Lung (tissue), 11 donors: ENCODE measurements at regions not wholly inside any gene's neighbourhood (a gene's known extent, or its start where the extent isn't known, plus 50 kb on each side); places are given as distances from the start of the nearest gene placed in this dataset.

ENCODE experiments used
- ATAC-seq: fragments of 200-7000 bp; cut with Tn5 transposase; one replicate; pipeline ENCODE4 v1.9.1; 2020; ENCODE audit warnings: moderate number of reproducible peaks; ENCODE audit not compliant: insufficient read depth, low FRiP score
- DNase-seq, 3 donors: peaks; one replicate each; pipeline ENCODE4 v3.0.0-alpha.2; 2013 to 2017
- H3K27ac ChIP-seq, 2 donors: one replicate each; pipeline ENCODE4 v1.5.1; 2013; ENCODE audit warnings: mild to moderate bottlenecking in 2 of 2, moderate library complexity in 2 of 2, control low read depth in 1 of 2, inconsistent platforms in 1 of 2, low read depth in 1 of 2, low read length in 1 of 2
- H3K27me3 ChIP-seq, 3 donors: one replicate each; pipeline ENCODE4 v1.5.1; 2013; ENCODE audit warnings: low read length in 2 of 3; ENCODE audit not compliant: control insufficient read depth in 3 of 3, insufficient read depth in 3 of 3
- H3K36me3 ChIP-seq, 4 donors: one replicate each; pipeline ENCODE4 v1.5.1; 2013; ENCODE audit warnings: low read length in 4 of 4, mild to moderate bottlenecking in 1 of 4, moderate library complexity in 1 of 4; ENCODE audit not compliant: control insufficient read depth in 4 of 4, insufficient read depth in 4 of 4
- H3K4me1 ChIP-seq, 5 donors: one replicate each; pipeline ENCODE4 v1.5.1; 2013; ENCODE audit warnings: low read length in 5 of 5, mild to moderate bottlenecking in 2 of 5, moderate library complexity in 1 of 5; ENCODE audit not compliant: control insufficient read depth in 5 of 5, insufficient read depth in 5 of 5
- H3K4me3 ChIP-seq: one replicate; pipeline ENCODE4 v1.5.1; 2013; ENCODE audit warnings: mild to moderate bottlenecking, control low read depth, moderate library complexity
- H3K9ac ChIP-seq, 2 donors: one replicate each; pipeline ENCODE4 v1.5.1; 2013; ENCODE audit warnings: low read length in 2 of 2, control low read depth in 1 of 2; ENCODE audit not compliant: insufficient read depth in 1 of 2
- H3K9me3 ChIP-seq, 4 donors: one replicate each; pipeline ENCODE4 v1.5.1; 2013; ENCODE audit warnings: low read length in 3 of 4, mild to moderate bottlenecking in 1 of 4, moderate library complexity in 1 of 4; ENCODE audit not compliant: control insufficient read depth in 4 of 4, insufficient read depth in 3 of 4
- CTCF ChIP-seq: IDR thresholded peaks from 2 replicates; pipeline ENCODE4 v1.5.1; 2012; ENCODE audit warnings: mild to moderate bottlenecking; ENCODE audit errors: control extremely low read depth, extremely low read depth
- WGBS, 2 donors: extraction: QIAGEN DNeasy Blood & Tissue Kit; methylation state at CpG; one replicate each; pipeline ENCODE4 v1.1.7; 2013; 5-methylcytosine and 5-hydroxymethylcytosine counted together
- donor health status: control.
- donor health status: control.
- donor health status: Bipolar disorder and iron deficiency.
- donor health status: healthy.
- donor health status: DM: yes; HTN: yes; CAD: no.

GRCh38 chr3:64422932-64423331, 197.7 kb upstream of the PRICKLE2 start:
- Histone ChIP-seq H3K27me3 (no peaks in the 10 kb centered on the region), H3K4me1 (peaks cover 0 to 16% (median 10%) of the 10 kb centered on the region in 5 donors), H3K9ac (no peak overlapping the region), H3K36me3 (no peaks in the 10 kb centered on the region), H3K27ac (no peak overlapping the region), H3K9me3 (no peaks in the 10 kb centered on the region), H3K4me3 (no peak overlapping the region)
- no peak for TF ChIP-seq CTCF
- ATAC-seq (peak; percentile 51), DNase-seq (no peak)
- WGBS, 2 donors = 46 to 58% methylated on average over 4 of the region's 4 CpGs

- Histone ChIP-seq H3K27me3 (no peaks in the 10 kb centered on the region), H3K9ac (peak overlapping the region in 1 of 2 donors; percentile 49), H3K9me3 (no peaks in the 10 kb centered on the region), H3K36me3 (no peaks in the 10 kb centered on the region), H3K27ac (no peak overlapping the region), H3K4me3 (no peak overlapping the region), H3K4me1 (peaks cover 0 to 16% (median 10%) of the 10 kb centered on the region in 5 donors)
- TF ChIP-seq CTCF = no peak
- 74 to 82% methylated on average over 7 of the region's 7 CpGs for WGBS, 2 donors
- ATAC-seq (no peak), DNase-seq (peak in 2 of 3 donors; percentile 36 to 59)
These were observed 196.9 kb upstream of the PRICKLE2 start for GRCh38 chr3:64422192-64422591.

- ATAC-seq = no peak
- no peaks in the 10 kb centered on the region for H3K27me3 ChIP-seq
- peaks cover 0 to 5% (median 2%) of the 10 kb centered on the region in 5 donors for H3K4me1 ChIP-seq
- WGBS, 2 donors = 51 to 57% methylated on average over 4 of the region's 4 CpGs
- peak overlapping the region in 1 of 2 donors; percentile 50 for H3K9ac ChIP-seq
- H3K36me3 ChIP-seq = peaks cover 0 to 2% (median 0%) of the 10 kb centered on the region in 4 donors
- H3K27ac ChIP-seq = peak overlapping the region in 1 of 2 donors; percentile 42
- no peak overlapping the region for H3K4me3 ChIP-seq
- TF ChIP-seq CTCF = no peak
- DNase-seq = peak in 1 of 3 donors; percentile 39
- H3K9me3 ChIP-seq = no peaks in the 10 kb centered on the region
These were observed 192.6 kb upstream of the PRICKLE2 start for GRCh38 chr3:64417816-64418215.

- H3K9ac ChIP-seq = no peak overlapping the region
- no peak for TF ChIP-seq CTCF
- ATAC-seq (no peak), DNase-seq (no peak)
- 77 to 85% methylated on average over 7 of the region's 7 CpGs for WGBS, 2 donors
- H3K27me3 ChIP-seq = no peaks in the 10 kb centered on the region
- H3K9me3 ChIP-seq = no peaks in the 10 kb centered on the region
- H3K4me3 ChIP-seq = no peak overlapping the region
- peak overlapping the region in 1 of 2 donors; percentile 3 for H3K27ac ChIP-seq
- H3K4me1 ChIP-seq = peaks cover 0 to 5% (median 0%) of the 10 kb centered on the region in 5 donors
- H3K36me3 ChIP-seq = peaks cover 0 to 4% (median 0%) of the 10 kb centered on the region in 4 donors
These were observed 188.8 kb upstream of the PRICKLE2 start for GRCh38 chr3:64414043-64414442.
